IMR-90 (cell line): ENCODE measurements at regions not wholly inside any gene's neighbourhood (a gene's known extent, or its start where the extent isn't known, plus 50 kb on each side); places are given as distances from the start of the nearest gene placed in this dataset.

Experiments
- ATAC-seq: fragments of 200-7000 bp; cut with Tn5 transposase; 2 replicates; pipeline ENCODE4 v1.9.1; 2020; ENCODE audit warnings: low read depth, mild to moderate bottlenecking, moderate library complexity
- BruUV-seq: library from RNA; stranded (reverse); fragments of 400-500 nt; replicated peaks from 2 replicates; lab custom pipeline; 2021; lab: Mats Ljungman, UMichigan
- CTCF ChIA-PET: fragments of 300-600 bp; formaldehyde crosslinking; extraction: SDS; loops from one replicate; lab custom pipeline; 2021; ENCODE audit warnings: antibody characterized with exemption; lab: Yijun Ruan, JAX
- POLR2A ChIA-PET: fragments of 300-600 bp; sonication (Branson Sonifier 250); formaldehyde crosslinking; loops from one replicate; lab custom pipeline; 2022; ENCODE audit warnings: antibody characterized with exemption; ENCODE audit not compliant: unreplicated experiment; lab: Charles Lee
- DNase-seq: peaks from one replicate; pipeline ENCODE4 v3.0.0; 2013
- H2AFZ ChIP-seq: replicated peaks from 2 replicates; pipeline ENCODE3; 2013; ENCODE audit warnings: low read length, mild to moderate bottlenecking; ENCODE audit not compliant: poor library complexity
- H2AK5ac ChIP-seq: 2 replicates; pipeline ENCODE4 v1.6.1; 2013; ENCODE audit warnings: low read depth, low read length, inconsistent platforms
- H2AK9ac ChIP-seq: replicated peaks from 2 replicates; pipeline ENCODE3; 2013; ENCODE audit warnings: mild to moderate bottlenecking, low read depth, low read length, moderate library complexity; ENCODE audit not compliant: poor library complexity
- H2BK120ac ChIP-seq: 2 replicates; pipeline ENCODE4 v1.6.1; 2013; ENCODE audit warnings: low read depth, low read length, inconsistent platforms
- H2BK15ac ChIP-seq: 3 replicates; pipeline ENCODE4 v1.6.1; 2013; ENCODE audit warnings: low read depth, low read length, inconsistent platforms
- H2BK20ac ChIP-seq: 2 replicates; pipeline ENCODE4 v1.6.1; 2013; ENCODE audit warnings: low read depth, mild to moderate bottlenecking, inconsistent platforms, low read length, moderate library complexity
- H2BK5ac ChIP-seq: 2 replicates; pipeline ENCODE4 v1.6.1; 2013; ENCODE audit warnings: mild to moderate bottlenecking, low read depth, low read length, inconsistent platforms; ENCODE audit not compliant: poor library complexity, severe bottlenecking
- H3K14ac ChIP-seq: replicated peaks from 2 replicates; pipeline ENCODE4 v1.6.1; 2013; ENCODE audit warnings: low read depth, low read length, inconsistent platforms
- H3K18ac ChIP-seq: 2 replicates; pipeline ENCODE4 v1.6.1; 2013; ENCODE audit warnings: low read depth, low read length, control low read depth
- H3K23ac ChIP-seq: 2 replicates; pipeline ENCODE4 v1.6.1; 2013; ENCODE audit warnings: low read depth, low read length, inconsistent platforms
- H3K27ac ChIP-seq: 2 replicates; pipeline ENCODE4 v1.5.1; 2013; ENCODE audit warnings: mild to moderate bottlenecking, control low read depth, low read length; ENCODE audit not compliant: insufficient read depth
- H3K27me3 ChIP-seq: 2 replicates; pipeline ENCODE4 v1.6.1; 2013; ENCODE audit warnings: low read length; ENCODE audit not compliant: control insufficient read depth, insufficient read depth
- H3K36me3 ChIP-seq: 2 replicates; pipeline ENCODE4 v1.6.1; 2013; ENCODE audit warnings: low read length, mixed read lengths; ENCODE audit not compliant: control insufficient read depth, insufficient read depth
- H3K4ac ChIP-seq: 2 replicates; pipeline ENCODE4 v1.6.1; 2013; ENCODE audit warnings: low read depth, low read length, inconsistent platforms
- H3K4me1 ChIP-seq: 2 replicates; pipeline ENCODE4 v1.6.1; 2013; ENCODE audit warnings: low read length, mixed read lengths; ENCODE audit not compliant: control insufficient read depth, insufficient read depth
- H3K4me2 ChIP-seq: 2 replicates; pipeline ENCODE4 v1.6.1; 2013; ENCODE audit warnings: low read depth, mild to moderate bottlenecking, control low read depth, low read length, moderate library complexity
- H3K4me3 ChIP-seq: 2 replicates; pipeline ENCODE4 v1.5.1; 2013; ENCODE audit warnings: low read depth, mild to moderate bottlenecking, control low read depth, low read length, moderate library complexity; ENCODE audit not compliant: insufficient read depth
- H3K56ac ChIP-seq: 2 replicates; pipeline ENCODE4 v1.6.1; 2013; ENCODE audit warnings: low read length, inconsistent platforms; ENCODE audit not compliant: insufficient read depth; ENCODE audit errors: extremely low read depth
- H3K79me1 ChIP-seq, 2 experiments: 2 replicates each; pipeline ENCODE4 v1.6.1; 2013; ENCODE audit warnings: low read length in 2 of 2, inconsistent platforms in 1 of 2, low read depth in 1 of 2
- H3K9ac ChIP-seq: 2 replicates; pipeline ENCODE4 v1.6.1; 2013; ENCODE audit warnings: low read depth, low read length, control low read depth
- H3K9me1 ChIP-seq: 2 replicates; pipeline ENCODE4 v1.6.1; 2013; ENCODE audit warnings: low read length, inconsistent platforms; ENCODE audit not compliant: insufficient read depth
- H3K9me3 ChIP-seq: 2 replicates; pipeline ENCODE4 v1.6.1; 2013; ENCODE audit warnings: low read length; ENCODE audit not compliant: control insufficient read depth, insufficient read depth
- H4K20me1 ChIP-seq: 2 replicates; pipeline ENCODE4 v1.6.1; 2013; ENCODE audit warnings: low read length, inconsistent platforms; ENCODE audit not compliant: insufficient read depth
- H4K5ac ChIP-seq: 2 replicates; pipeline ENCODE4 v1.6.1; 2013; ENCODE audit warnings: mild to moderate bottlenecking, low read depth, low read length, control low read depth
- H4K8ac ChIP-seq, 2 experiments: 2 replicates each; pipeline ENCODE4 v1.6.1; 2013; ENCODE audit warnings: low read depth in 2 of 2, low read length in 2 of 2, control low read depth in 1 of 2, inconsistent platforms in 1 of 2
- H4K91ac ChIP-seq: 2 replicates; pipeline ENCODE4 v1.6.1; 2013; ENCODE audit warnings: low read depth, low read length, inconsistent platforms; ENCODE audit not compliant: insufficient read depth
- MXI1 ChIP-seq: IDR thresholded peaks from 2 replicates; pipeline ENCODE4 v1.6.1; 2012; ENCODE audit warnings: low read depth, mild to moderate bottlenecking, low read length, moderate library complexity, borderline replicate concordance
- RAD21 ChIP-seq: IDR thresholded peaks from 2 replicates; pipeline ENCODE4 v1.6.1; 2012; ENCODE audit warnings: low read length, improper control_type of control experiment
- WGBS, 2 experiments: methylation state at CpG; one replicate each; pipeline versions ENCODE4 v1.1.5 to v1.1.7; 2013; ENCODE audit warnings: missing lambda C conversion rate in 2 of 2; ENCODE audit not compliant: insufficient read length in 1 of 2; ENCODE audit errors: extremely low coverage in 2 of 2; 5-methylcytosine and 5-hydroxymethylcytosine counted together
- dilution Hi-C: fragments of 300-500 bp; cut with HindIII; formaldehyde crosslinking; loops from one replicate; pipeline ENCODE4 v1.14.3; 2018; ENCODE audit warnings: low sequenced_read_pairs; ENCODE audit not compliant: unreplicated experiment
- in situ Hi-C: fragments of 300-500 bp; cut with MboI; formaldehyde crosslinking; loops from 3 replicates; pipeline ENCODE4 v1.14.3; 2019; ENCODE audit warnings: low sequenced_read_pairs, inconsistent platforms, mixed read lengths
- intact Hi-C: fragments of 100-400 bp; cut with micrococcal nuclease; formaldehyde crosslinking; loops from 2 replicates; pipeline ENCODE4 v1.10.0; 2022

GRCh38 chr6:92259171-92259570, 1160.2 kb downstream of the EPHA7 start:
- dilution Hi-C loops: no loop called here
- H3K4me1 ChIP-seq: no peaks in the 10 kb centered on the region
- H3K9me3 ChIP-seq: no peaks in the 10 kb centered on the region
- ChIA-PET POLR2A (no interaction called here), CTCF (no interaction called here)
- H3K79me1 ChIP-seq: no peaks in the 10 kb centered on the region
- no peaks in the 10 kb centered on the region for H3K9me1 ChIP-seq
- no peak overlapping the region for H3K9ac ChIP-seq
- no peak overlapping the region for H3K56ac ChIP-seq
- H2BK20ac ChIP-seq: no peak overlapping the region
- intact Hi-C loops: no loop called here
- no peak overlapping the region for H3K4me2 ChIP-seq
- H3K27ac ChIP-seq: no peak overlapping the region
- no peak overlapping the region for H3K18ac ChIP-seq
- H4K20me1 ChIP-seq: no peaks in the 10 kb centered on the region
- no peak overlapping the region for H2AFZ ChIP-seq
- ATAC-seq (no peak), DNase-seq (no peak)
- no peak overlapping the region for H2AK5ac ChIP-seq
- in situ Hi-C loops: no loop called here
- no peak overlapping the region for H2BK15ac ChIP-seq
- H2BK120ac ChIP-seq: no peak overlapping the region
- no peak overlapping the region for H4K91ac ChIP-seq
- BruUV-seq: no TSS peak
- no peak overlapping the region for H2BK5ac ChIP-seq
- H3K23ac ChIP-seq: no peak overlapping the region
- no peak overlapping the region for H3K4me3 ChIP-seq
- no peaks in the 10 kb centered on the region for H3K27me3 ChIP-seq
- no peaks in the 10 kb centered on the region for H3K36me3 ChIP-seq
- no peak overlapping the region for H4K5ac ChIP-seq
- H2AK9ac ChIP-seq: no peak overlapping the region
- H3K14ac ChIP-seq: no peak overlapping the region
- TF ChIP-seq RAD21 (no peak), MXI1 (no peak)
- no peak overlapping the region for H4K8ac ChIP-seq
- WGBS, 2 experiments: no CpG with 5 or more reads among the region's 2 CpGs
- H3K4ac ChIP-seq: no peak overlapping the region
